HG02981 (cell line): ENCODE measurements at regions not wholly inside any gene's neighbourhood (a gene's known extent, or its start where the extent isn't known, plus 50 kb on each side); places are given as distances from the start of the nearest gene placed in this dataset.
"Not testable (repeated sequence)": the region's sequence is repeated elsewhere in the genome, so short reads cannot be mapped to it uniquely, and the experiment has no call there.

Experiments used
- ATAC-seq: cut with Tn5 transposase; IDR thresholded peaks from one replicate; pipeline ENCODE4 v1.9.1; 2021; ENCODE audit warnings: mild to moderate bottlenecking, moderate library complexity; ENCODE audit not compliant: unreplicated experiment

DNA sequence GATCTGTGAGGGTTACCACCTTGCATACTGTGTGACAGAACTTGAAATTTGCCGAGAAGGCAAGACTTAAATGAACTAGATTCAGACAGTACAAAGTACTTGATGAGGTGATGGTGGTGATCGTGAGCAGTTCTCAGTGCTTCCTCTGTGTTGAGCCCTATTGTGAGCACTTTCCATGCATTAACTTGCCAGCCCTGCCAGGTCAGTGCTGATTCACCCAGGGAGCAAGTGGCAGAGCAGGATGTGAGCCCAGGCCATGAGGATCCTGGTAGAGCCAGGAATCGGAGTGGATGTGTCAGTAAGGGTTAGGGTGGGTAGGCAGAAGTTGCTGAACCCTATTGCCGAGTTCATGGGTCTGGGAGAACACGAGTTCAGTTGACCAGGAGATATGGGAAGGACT lies 4545.7 kb upstream of the TPTE start:
- not testable (repeated sequence) for ATAC-seq

DNA sequence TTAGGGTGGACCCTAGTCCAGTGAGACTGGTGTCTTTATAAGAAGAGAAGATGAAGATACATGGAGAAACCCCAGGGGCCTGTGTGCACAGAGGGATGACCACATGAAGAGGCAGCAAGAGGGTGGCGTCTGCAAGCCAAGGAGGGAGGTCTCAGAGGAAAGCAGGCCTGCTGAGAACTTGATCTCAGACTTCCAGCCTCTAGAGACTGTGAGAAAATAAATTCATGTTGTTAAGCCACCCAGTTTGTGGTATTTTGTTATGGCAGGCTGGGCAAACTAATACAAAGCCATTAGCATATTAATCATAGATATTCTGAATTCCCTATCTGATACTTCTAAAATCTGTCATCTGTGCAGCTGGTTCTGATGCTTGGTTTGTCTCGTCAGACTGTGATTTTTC lies 4523.8 kb upstream of the TPTE start:
- not testable (repeated sequence) for ATAC-seq

DNA sequence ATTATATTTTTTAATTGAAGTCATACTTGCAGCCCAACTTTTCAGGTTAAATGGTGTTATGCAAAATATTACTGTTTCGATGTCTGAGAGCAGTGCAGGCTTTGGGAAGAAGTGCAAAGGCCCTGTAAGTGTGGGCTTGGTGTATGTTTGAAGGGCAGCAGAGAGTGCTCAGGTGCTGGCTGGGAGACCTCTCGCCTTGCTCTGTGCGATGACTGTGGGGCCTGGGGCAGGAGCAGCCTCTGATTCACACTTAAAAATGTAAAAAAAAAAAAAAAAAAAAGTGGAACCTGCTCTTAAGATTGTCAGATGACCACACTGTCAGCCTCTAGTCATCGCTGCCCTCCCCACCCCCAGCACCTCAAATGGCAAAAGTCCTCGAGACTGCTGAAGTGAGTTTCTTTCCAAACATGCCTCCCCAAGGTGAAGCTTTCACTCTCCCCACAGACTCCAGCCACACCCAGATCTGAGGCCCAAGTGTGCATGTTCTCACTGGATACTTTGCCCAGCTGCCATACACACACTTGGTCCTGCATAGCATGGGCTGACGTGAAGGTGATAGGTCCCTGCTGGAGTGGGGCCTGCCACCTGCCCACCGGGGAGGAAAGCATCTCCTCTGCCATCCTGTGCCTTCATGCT lies 4505.8 kb upstream of the TPTE start:
- ATAC-seq: not testable (repeated sequence)

DNA sequence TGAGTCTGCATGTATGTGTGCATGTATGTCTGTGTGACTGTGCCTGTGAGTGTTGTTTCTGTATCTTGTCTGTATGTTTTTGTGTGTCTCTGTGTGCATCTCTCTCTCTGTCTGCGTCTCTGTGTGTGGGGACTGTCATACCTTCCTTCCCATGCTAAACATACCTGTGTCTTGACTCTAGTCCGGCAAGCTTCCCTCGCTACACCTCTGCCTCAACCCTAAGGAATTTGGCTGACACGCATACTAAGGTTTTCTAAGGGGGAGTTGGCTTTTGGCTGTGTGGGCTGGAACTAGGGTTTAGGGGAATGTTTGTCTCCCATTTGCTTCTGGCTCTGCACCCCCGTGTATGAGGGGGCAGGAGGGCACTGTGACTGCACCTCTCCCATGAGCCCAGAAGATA lies 4500.9 kb upstream of the TPTE start:
- ATAC-seq: not testable (repeated sequence)

DNA sequence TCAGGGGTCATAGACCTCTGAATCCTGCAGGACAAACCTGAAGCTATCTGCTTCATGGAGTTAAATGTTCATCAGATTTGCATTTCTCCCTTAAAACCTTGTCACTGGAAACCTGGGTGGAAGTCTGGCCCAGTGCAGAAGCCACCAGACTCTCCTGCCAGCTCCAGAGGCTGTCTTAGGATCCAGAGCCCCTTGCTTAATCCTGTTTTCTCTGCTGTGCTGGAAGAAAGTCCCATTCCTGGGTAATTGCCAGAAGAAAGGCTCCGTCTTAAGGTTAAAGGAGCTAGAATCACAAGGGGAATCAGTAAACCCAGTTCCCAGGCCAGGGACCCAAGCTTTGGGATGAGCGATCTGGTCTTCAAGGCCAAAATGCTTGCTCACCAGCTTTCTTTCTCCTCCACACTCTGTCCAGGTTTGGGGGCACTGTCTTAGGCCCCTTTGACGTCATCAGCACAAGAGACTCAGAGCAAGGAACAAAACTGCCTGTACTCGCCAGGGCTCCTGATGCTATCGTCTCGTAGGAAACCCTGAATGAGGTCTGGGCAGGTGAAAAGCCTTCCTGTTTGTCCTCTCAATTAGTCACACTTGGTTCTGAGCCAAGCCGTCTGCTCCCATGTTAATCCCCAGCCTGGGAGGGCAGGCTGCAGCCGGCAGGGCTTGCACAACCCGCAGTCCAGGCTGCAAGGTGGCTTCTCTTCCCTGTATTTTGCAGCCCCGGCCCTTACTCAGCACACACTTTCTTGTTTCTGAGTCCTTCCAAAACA lies 4500.2 kb upstream of the TPTE start:
- ATAC-seq: not testable (repeated sequence)

DNA sequence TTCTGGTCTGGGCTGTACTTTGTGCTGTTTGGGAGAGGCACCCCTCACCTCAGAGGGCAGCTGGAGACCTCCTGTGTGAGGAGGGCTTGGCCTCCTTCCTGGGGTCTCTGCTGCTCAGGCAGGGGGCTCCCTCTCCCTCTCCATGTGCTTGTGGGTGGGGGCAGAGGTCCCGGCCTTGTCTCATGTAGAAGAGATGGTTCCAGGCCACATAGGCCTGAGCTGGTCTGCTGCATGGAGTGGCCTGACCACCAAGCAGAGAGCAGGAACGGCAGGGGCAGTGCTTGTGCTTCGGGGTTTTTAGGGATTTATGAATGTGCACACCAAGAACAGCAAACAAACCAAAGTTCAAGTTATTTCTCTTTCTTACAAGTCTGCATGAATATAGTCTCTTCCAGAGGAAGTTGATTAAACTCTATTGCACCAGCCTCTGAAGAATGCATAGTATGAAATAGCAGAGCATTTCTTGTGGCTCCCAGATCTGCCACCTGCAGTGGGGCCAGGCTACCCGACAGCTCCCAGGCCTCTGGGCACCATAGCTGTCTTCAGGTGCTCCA lies 4499.6 kb upstream of the TPTE start:
- ATAC-seq: not testable (repeated sequence)

DNA sequence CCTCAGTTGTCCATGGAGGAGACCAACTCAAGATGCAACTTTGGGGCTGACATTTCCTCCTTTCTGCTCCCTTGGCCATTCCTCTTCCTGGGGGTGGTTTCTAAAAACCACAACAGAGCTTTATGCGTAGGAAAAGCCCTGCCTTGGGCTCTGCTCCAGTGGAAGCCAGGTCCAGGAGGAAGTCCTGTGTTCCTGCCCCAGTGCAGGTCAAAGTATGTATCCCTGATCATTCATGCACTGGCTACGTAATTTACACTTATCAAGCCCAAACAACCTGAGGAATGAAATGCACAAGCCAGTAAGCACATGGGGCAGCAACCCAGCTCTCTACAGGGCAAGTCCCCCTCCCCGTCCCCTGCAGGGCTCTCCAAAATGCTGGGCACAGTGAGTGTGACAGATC lies 4498.1 kb upstream of the TPTE start:
- ATAC-seq: not testable (repeated sequence)

DNA sequence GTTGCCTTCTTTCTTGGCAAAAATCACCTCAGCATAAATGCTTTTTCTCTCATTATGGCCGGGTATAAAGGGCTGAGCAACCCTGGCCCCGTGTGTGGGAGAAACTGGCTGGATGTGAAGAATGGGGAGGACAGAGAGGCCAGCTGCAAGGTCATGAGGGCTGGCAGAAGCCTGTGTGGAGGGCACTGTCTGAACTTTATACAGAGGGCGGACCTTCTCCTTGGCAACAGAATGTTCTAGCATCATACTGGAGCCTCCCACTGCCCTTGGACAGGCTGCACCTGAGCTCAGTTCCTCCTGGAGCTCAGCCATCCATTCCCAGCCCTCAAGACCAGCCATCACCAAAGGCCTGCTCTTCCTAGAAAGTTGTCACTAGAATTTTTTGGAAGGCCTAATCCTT lies 4496.2 kb upstream of the TPTE start:
- not testable (repeated sequence) for ATAC-seq

DNA sequence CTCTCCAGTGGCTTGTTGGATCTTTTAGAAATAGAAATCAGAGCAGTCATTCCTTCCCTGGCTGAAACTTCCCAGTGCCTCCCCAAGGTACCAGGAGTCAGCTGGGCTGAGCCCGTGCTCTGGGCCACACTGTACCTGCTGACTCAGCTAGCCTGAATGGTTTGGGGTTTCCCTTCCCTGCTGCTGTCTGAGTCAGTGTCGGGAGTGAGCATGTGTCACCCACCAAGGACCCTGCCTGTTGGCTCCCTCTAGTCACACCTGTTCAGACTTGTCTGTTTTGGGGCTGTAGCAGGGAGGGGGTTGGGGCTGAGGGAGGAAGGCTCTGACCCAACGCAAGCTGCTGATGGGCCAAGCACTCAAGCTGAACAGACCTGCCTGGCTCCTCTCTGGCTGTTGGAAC lies 4493.9 kb upstream of the TPTE start:
- ATAC-seq: not testable (repeated sequence)

DNA sequence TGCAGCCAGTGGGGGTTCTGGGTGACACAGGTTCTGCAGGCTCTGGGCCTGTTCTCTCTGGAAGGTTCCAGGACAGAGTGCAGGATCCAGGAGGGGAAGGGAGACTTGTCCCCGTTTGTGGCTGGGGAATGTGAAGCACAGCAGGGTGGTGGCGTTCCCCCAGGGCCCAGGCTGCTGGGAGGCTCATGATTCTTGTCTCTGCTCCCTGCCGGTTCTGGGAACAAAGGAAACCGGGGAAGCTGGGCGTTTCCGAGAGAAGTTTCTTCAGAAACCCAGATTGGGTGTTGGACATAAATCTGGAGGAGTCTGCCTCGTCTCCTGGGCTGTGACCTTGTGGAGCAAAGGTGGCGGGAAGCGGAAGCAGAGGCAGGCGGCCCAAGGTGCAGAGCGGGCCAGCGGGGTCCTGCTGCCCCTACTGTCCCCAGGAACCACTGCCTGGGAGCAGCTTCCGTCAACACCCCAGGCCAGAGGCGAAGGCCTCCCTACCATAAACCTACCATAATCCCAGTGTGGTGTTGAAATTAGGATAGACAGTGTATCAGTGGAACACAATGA lies 4487.2 kb upstream of the TPTE start:
- not testable (repeated sequence) for ATAC-seq

DNA sequence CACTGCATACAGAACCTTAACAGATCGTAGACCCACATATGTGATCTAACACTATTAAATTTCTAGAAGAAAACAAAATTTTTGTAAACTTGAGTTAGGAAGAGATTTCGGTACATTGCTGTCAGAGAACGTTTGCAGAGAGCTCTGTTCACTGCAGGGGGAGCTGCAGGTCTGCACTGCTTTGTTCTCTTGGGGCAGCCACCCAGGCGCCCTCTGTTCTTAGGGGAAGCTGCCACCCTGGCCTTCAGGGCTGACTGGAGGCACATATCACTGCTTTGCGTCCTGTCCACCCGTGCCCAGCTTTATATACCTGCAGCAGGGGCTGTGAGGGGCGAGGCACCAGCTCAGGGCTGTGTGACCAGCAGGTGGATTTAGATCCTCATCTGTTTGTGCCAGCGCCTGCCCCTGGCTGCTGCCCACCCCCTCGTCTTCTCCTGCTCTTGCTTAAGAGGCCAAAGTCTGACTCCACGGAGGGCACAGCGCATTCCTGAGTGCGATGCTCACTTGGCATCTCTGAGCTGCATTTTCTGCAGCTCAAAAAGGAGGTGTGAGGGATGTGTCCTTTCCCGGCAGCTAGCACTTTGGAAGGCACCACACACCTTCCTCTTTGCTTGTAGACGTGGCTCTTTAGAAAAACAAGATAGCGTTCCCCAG lies 4486.4 kb upstream of the TPTE start:
- not testable (repeated sequence) for ATAC-seq

DNA sequence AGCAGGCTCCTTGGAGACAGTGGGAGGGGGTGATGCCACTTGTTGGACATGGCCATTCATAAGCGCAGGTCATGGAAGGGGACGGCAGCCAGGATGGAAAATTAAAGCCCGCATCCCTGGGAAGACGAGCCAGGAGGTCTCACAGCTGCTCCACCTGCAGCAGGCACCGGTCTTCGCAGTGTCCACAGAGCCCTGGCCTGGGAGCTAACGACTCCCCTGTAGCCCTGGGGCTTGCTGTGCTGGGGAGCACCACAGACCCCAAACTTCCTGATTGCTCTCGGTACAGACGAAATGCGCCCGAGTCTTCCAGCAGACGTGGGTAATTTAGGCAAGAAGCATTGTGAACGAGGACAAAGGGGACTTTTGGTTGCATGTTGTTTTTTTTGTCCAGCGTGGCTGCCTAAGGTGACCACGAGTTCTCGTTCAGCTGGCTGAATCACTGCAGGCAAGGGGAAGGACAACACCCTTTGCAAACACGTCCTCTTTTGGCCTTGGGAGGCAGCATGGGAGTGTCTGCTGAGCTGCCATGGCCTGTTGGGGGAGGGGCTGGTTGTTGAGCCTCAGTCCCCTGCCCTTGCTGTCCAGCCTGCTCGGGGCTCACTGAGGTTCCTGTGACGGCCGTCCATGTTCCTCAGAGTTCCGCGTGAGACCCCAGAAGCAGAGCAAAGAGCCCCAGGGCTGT lies 4485.8 kb upstream of the TPTE start:
- not testable (repeated sequence) for ATAC-seq

DNA sequence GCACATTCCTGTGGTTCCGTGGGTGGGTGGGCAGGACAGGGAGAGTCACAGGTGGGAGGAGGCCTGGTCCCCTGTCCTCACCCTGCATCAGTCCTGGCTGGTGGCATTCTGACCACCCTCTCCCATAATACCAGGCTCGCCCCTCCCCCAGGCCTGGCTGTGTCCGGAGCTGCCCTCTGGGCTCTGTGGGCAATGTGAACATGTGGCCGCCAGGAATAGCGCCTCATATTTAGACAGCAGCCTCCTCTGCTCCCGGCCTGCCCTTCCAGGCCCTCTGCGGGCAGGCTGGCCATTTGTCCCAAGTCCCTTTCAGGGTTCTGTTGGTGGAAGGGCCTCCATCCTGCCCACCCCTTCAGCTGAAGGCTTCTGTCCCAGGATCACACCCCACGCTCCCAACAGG lies 4482.2 kb upstream of the TPTE start:
- ATAC-seq: not testable (repeated sequence)

DNA sequence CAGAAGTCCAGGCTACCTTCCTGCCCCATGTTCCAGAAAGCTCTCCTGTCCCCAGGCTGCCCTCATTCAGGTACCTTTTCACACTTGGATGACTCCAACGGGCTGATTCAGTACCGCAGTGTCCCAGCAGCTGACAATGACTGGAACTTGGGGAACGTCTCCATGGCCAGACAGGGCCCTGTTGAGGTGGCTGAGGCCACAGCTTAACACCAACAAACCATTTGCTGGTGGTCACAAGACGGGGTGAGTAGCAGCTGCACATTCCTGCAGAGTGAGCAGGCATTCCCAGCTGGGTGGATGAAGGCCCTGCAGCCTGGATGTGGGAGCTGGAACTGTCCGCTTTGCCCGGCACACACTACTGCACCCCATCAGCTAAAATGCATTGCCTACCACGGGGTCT lies 4481.3 kb upstream of the TPTE start:
- not testable (repeated sequence) for ATAC-seq

DNA sequence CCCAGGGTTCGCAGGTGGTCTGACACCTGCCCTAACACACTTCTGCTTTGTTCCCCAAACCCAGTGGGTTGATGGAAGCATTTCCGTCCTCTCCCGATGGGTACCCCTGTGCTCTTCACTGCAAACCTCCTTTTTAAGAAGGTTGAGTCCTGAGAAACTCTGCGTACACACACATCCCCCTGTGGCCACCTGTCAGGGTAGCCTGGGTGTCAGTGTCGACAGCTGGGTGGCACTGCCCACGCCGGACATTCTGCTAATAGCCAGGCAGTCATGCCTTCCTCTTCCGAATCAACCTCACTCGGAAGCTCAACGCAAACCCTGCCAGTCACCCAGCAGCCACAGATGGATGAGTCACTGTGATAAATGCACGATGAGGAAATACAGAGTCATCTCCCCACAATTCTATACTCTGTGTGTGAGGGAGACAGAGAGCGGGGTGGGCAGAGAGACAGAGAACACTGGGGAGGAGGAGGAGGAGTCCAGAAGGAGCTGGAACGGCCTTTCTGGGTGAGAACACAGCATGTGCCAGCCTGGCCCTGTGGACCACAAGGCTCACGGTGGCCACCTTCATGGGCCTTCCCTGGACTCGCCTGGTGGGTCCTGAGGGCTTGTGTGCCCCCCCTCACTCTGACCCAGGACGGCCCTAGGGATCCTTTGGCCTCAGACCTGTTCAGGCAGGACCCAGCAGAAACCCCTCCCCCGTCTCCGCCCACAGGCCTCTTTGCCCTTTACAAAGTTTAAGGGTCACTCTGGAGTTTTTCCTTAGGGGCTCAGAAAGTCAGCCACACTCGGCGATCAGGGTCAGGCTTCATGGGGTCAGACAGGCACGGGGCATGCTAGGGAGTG lies 4477.7 kb upstream of the TPTE start:
- not testable (repeated sequence) for ATAC-seq

DNA sequence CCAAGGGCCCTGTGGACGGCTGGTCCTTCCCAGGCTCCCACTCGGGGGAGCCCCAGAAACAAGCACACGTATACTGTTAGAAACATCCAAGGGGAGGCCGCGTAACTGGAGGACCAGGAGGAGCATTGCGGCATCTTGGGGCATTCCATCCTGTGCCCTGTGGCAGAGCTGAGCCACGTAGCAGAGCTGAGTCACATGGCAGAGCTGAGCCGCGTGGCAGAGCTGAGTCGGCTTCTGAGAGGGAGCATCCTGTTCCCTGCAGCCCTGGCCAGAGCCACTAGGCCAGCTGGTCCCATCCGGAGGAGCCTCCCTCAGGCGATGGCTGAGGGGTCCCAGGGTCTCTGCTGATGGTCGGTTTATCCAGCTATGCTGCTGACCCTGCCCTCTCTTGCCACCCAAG lies 4476.7 kb upstream of the TPTE start:
- ATAC-seq: not testable (repeated sequence)

DNA sequence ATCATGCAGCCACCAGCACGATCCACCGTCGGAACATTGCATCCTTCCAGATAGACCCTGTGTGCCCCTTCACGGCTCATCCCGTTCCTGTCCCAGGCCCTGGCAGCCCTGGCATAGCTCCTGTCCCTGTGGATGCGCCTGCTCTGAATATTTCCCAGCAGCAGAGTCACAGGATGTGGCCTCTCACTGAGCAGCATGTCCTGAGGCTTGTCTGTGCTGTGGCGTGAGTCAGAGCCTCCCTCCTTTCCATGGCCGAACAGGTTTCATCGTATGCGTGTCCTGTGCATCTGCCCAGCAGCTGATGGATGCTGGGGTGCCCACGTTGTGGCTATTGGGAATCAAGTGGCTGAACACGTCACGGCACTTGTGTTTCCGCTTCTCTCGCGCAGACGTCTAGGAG lies 4471.5 kb upstream of the TPTE start:
- ATAC-seq: not testable (repeated sequence)

DNA sequence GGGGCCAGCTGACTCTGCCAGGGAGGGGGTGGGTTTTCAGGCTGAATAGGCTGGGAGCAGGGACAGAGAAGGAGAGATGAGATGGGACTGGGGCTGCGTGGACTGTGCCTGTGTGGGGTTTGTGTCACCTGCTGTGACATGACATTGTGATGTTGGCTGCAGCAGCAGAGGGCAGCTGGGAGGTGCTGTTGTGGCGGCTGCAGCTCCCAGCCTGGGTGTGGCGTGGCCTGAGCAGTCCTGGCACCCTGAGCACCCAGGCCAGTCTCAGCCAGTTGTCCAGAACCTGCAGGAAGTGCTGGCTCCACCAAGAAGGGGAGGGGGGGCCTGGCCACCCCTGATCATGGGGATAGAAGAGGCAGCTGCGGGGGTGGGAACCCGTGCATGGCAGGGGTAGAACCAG lies 4469.3 kb upstream of the TPTE start:
- not testable (repeated sequence) for ATAC-seq

DNA sequence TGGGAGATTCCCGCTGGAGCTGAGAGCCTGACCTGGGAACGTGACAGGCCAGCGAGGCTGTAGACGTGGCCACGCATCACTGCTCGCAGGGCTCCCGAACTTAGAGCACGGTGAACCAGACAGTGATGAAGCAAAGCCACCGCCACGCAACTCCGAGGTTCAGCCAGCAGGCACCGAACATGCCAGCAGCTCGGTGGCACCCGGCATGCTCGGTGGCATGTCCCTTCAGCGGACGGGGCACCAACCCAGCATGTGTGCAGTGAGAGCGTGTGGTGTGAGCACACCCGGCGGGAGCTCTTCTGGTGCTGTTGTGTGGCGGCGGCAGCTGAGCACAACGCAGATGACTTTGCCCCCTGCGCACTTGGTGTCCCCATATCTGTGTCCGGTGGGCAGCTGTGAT lies 4468.2 kb upstream of the TPTE start:
- ATAC-seq: not testable (repeated sequence)

DNA sequence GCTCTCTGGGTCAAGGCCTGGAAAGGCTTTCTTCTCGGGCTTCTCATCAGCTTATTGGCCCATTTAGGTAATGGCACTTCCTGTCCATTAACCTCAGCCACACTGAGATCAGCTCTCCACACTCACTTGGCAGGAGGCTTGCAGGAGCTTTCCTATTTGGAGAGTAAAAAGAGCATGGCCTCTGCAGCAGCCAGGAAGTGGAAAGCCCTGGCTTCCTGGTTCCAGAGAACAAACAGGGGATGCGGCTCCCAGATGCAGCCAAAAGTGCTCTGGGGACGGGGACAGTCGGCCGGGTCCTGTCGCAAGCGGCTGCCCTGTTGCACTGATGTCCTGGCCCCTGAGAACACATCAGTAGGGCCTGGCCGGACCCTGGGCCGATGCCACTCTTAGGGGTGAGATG lies 4462.4 kb upstream of the TPTE start:
- ATAC-seq: not testable (repeated sequence)
